Endodermal cell (in vitro differentiated cells): ENCODE measurements at regions not wholly inside any gene's neighbourhood (a gene's known extent, or its start where the extent isn't known, plus 50 kb on each side); places are given as distances from the start of the nearest gene placed in this dataset.

ENCODE experiments used
- DNase-seq: peaks from one replicate; pipeline ENCODE4 v3.0.0-alpha.2; 2017
- H3K27ac ChIP-seq: 2 replicates; pipeline ENCODE4 v1.5.1; 2013; ENCODE audit warnings: mild to moderate bottlenecking, low read depth, low read length, moderate library complexity
- H3K27me3 ChIP-seq: 2 replicates; pipeline ENCODE4 v1.6.1; 2013; ENCODE audit warnings: mild to moderate bottlenecking, low read length, moderate library complexity; ENCODE audit not compliant: insufficient read depth, control insufficient read depth, poor library complexity, severe bottlenecking
- H3K36me3 ChIP-seq: 2 replicates; pipeline ENCODE4 v1.7.0; 2013; ENCODE audit warnings: mild to moderate bottlenecking, low read length, moderate library complexity; ENCODE audit not compliant: control insufficient read depth, insufficient read depth
- H3K4me1 ChIP-seq: one replicate; pipeline ENCODE4 v1.7.0; 2013; ENCODE audit warnings: low read length; ENCODE audit not compliant: control insufficient read depth, insufficient read depth
- H3K4me3 ChIP-seq: 2 replicates; pipeline ENCODE4 v1.5.1; 2013; ENCODE audit warnings: mild to moderate bottlenecking, low read length, moderate library complexity
- H3K9ac ChIP-seq: 2 replicates; pipeline ENCODE4 v1.6.1; 2013; ENCODE audit warnings: mild to moderate bottlenecking, low read length, moderate library complexity; ENCODE audit not compliant: poor library complexity, severe bottlenecking; ENCODE audit errors: extremely low read depth
- H3K9me3 ChIP-seq: 2 replicates; pipeline ENCODE4 v1.6.1; 2013; ENCODE audit warnings: mild to moderate bottlenecking, low read length, moderate library complexity; ENCODE audit not compliant: control insufficient read depth
- H3K27ac Mint-ChIP-seq: 2 replicates; pipeline ENCODE4 v1.8.0; 2020; ENCODE audit warnings: mixed read lengths
- H3K27me3 Mint-ChIP-seq: 2 replicates; pipeline ENCODE4 v1.8.0; 2021; ENCODE audit warnings: mild to moderate bottlenecking, mixed read lengths; ENCODE audit not compliant: insufficient read depth
- H3K36me3 Mint-ChIP-seq: 2 replicates; pipeline ENCODE4 v1.8.0; 2020; ENCODE audit warnings: low read depth, mixed read lengths
- H3K4me1 Mint-ChIP-seq: 2 replicates; pipeline ENCODE4 v1.8.0; 2020; ENCODE audit warnings: mixed read lengths
- H3K4me3 Mint-ChIP-seq: 2 replicates; pipeline ENCODE4 v1.8.0; 2020; ENCODE audit warnings: mild to moderate bottlenecking, moderate library complexity, mixed read lengths
- H3K9me3 Mint-ChIP-seq: 2 replicates; pipeline ENCODE4 v1.8.0; 2020; ENCODE audit warnings: mild to moderate bottlenecking, mixed read lengths
- WGBS, 2 experiments: methylation state at CpG; one replicate each; pipeline versions ENCODE4 v1.1.5 to v1.1.7; 2013; ENCODE audit warnings: missing lambda C conversion rate in 2 of 2, mixed read lengths in 1 of 2; ENCODE audit not compliant: insufficient coverage in 1 of 2, insufficient read length in 1 of 2; 5-methylcytosine and 5-hydroxymethylcytosine counted together
- TF ChIP-seq, protein P1 (sequence below): fragments of 200-600 bp; sonication (generic); conservative IDR thresholded peaks from 2 replicates; pipeline ENCODE4 v1.5.0; 2021; ENCODE audit warnings: antibody characterized with exemption, mild to moderate bottlenecking

DNA sequence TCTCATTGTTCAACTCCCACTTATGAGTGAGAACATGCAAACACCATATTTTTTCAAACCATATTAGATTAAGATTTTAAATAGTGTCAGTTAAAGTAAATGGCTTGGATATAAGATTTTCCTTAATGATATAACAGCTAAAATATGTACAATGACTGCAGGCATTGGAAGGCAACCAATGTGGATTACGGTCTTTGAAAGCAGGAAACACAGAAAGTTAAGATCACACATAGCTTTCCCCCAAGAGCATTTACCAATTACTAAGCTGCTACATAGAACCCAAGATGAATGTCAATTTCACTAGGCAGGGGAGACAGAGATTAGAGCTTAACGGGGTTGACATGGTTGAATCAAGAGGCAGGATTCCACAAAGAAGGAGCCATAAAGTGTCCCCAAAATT is 173.2 kb upstream of the TRPC4 start:
- H3K4me3 ChIP-seq: no peak overlapping the region
- peaks cover 2% of the 10 kb centered on the region for H3K4me1 Mint-ChIP-seq
- H3K9ac ChIP-seq: no peak overlapping the region
- H3K36me3 Mint-ChIP-seq: peaks cover 5% of the 10 kb centered on the region
- peaks cover 20% of the 10 kb centered on the region for H3K9me3 Mint-ChIP-seq
- no peaks in the 10 kb centered on the region for H3K27me3 Mint-ChIP-seq
- WGBS, 2 experiments: 89 to 90% methylated on average over 1 to 2 of the region's 2 CpGs
- TF ChIP-seq, protein P1, sequence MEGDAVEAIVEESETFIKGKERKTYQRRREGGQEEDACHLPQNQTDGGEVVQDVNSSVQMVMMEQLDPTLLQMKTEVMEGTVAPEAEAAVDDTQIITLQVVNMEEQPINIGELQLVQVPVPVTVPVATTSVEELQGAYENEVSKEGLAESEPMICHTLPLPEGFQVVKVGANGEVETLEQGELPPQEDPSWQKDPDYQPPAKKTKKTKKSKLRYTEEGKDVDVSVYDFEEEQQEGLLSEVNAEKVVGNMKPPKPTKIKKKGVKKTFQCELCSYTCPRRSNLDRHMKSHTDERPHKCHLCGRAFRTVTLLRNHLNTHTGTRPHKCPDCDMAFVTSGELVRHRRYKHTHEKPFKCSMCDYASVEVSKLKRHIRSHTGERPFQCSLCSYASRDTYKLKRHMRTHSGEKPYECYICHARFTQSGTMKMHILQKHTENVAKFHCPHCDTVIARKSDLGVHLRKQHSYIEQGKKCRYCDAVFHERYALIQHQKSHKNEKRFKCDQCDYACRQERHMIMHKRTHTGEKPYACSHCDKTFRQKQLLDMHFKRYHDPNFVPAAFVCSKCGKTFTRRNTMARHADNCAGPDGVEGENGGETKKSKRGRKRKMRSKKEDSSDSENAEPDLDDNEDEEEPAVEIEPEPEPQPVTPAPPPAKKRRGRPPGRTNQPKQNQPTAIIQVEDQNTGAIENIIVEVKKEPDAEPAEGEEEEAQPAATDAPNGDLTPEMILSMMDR: no peak
- DNase-seq: no peak
- no peaks in the 10 kb centered on the region for H3K27me3 ChIP-seq
- peaks cover 8% of the 10 kb centered on the region for H3K9me3 ChIP-seq
- H3K27ac ChIP-seq: no peak overlapping the region
- H3K36me3 ChIP-seq: no peaks in the 10 kb centered on the region
- no peak overlapping the region for H3K27ac Mint-ChIP-seq
- no peak overlapping the region for H3K4me3 Mint-ChIP-seq
- no peaks in the 10 kb centered on the region for H3K4me1 ChIP-seq

DNA sequence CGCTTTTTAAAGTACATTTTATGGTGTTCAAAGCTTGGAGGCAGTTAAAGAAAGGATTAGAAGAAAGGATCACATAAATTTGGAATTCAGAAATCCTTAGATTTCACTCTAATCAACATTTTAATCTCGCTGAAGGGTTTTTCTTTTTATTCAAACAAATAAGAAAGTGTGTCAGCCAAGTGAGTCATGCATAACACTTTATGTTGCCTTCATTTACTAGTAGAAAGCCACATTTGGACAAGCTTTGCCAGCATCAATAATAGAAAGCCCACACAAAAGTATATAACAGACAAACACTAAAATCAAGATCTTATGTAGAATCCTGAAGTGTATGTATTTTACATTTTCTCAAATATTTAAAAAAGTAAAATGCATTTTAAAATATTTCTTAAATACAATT is 154.9 kb upstream of the TRPC4 start:
- no peaks in the 10 kb centered on the region for H3K27me3 Mint-ChIP-seq
- TF ChIP-seq, protein P1: no peak
- no peak overlapping the region for H3K27ac ChIP-seq
- H3K9ac ChIP-seq: no peak overlapping the region
- H3K9me3 Mint-ChIP-seq: peaks cover 10% of the 10 kb centered on the region
- no peaks in the 10 kb centered on the region for H3K4me1 ChIP-seq
- no peak overlapping the region for H3K4me3 Mint-ChIP-seq
- no peak overlapping the region for H3K4me3 ChIP-seq
- no peaks in the 10 kb centered on the region for H3K27me3 ChIP-seq
- DNase-seq: no peak
- H3K4me1 Mint-ChIP-seq: no peaks in the 10 kb centered on the region
- no peaks in the 10 kb centered on the region for H3K9me3 ChIP-seq
- WGBS, 2 experiments: 38% methylated on average over 2 of the region's 2 CpGs; no CpG with 5 or more reads in 1 of the 2 experiments
- no peaks in the 10 kb centered on the region for H3K36me3 ChIP-seq
- H3K36me3 Mint-ChIP-seq: peaks cover 2% of the 10 kb centered on the region
- H3K27ac Mint-ChIP-seq: no peak overlapping the region

- no peak overlapping the region for H3K9ac ChIP-seq
- Mint-ChIP-seq H3K4me3 (no peak overlapping the region), H3K27me3 (no peaks in the 10 kb centered on the region), H3K4me1 (no peaks in the 10 kb centered on the region), H3K27ac (no peak overlapping the region), H3K9me3 (peaks cover 38% of the 10 kb centered on the region), H3K36me3 (peaks cover 5% of the 10 kb centered on the region)
- no peak overlapping the region for H3K4me3 ChIP-seq
- no peaks in the 10 kb centered on the region for H3K4me1 ChIP-seq
- no peak overlapping the region for H3K27ac ChIP-seq
- no peaks in the 10 kb centered on the region for H3K36me3 ChIP-seq
- 75 to 100% methylated on average over 1 to 2 of the region's 2 CpGs for WGBS, 2 experiments
- peaks cover 11% of the 10 kb centered on the region for H3K9me3 ChIP-seq
- H3K27me3 ChIP-seq: no peaks in the 10 kb centered on the region
- DNase-seq: no peak
- TF ChIP-seq, protein P1: no peak
Measured at GRCh38 chr13:38017320-38017719, 147.7 kb upstream of the TRPC4 start.
